Activated naive CD8-positive, alpha-beta T cell (primary cell): ENCODE measurements at regions not wholly inside any gene's neighbourhood (a gene's known extent, or its start where the extent isn't known, plus 50 kb on each side); places are given as distances from the start of the nearest gene placed in this dataset.
"Not testable (repeated sequence)": the region's sequence is repeated elsewhere in the genome, so short reads cannot be mapped to it uniquely, and the experiment has no call there.

Experiments used
- H3K27ac Mint-ChIP-seq: one replicate; pipeline ENCODE4 v1.8.0; 2021; ENCODE audit warnings: mixed read lengths
- H3K27me3 Mint-ChIP-seq: one replicate; pipeline ENCODE4 v1.8.0; 2021; ENCODE audit warnings: mixed read lengths
- H3K36me3 Mint-ChIP-seq: one replicate; pipeline ENCODE4 v1.8.0; 2021; ENCODE audit warnings: mixed read lengths
- H3K4me1 Mint-ChIP-seq: one replicate; pipeline ENCODE4 v1.8.0; 2021; ENCODE audit warnings: low read depth, mixed read lengths
- H3K4me3 Mint-ChIP-seq: one replicate; pipeline ENCODE4 v1.8.0; 2021; ENCODE audit warnings: mild to moderate bottlenecking, mixed read lengths
- H3K9me3 Mint-ChIP-seq: one replicate; pipeline ENCODE4 v1.8.0; 2021; ENCODE audit warnings: low read depth, mixed read lengths

GRCh38 chr16:58821886-58822285 is 87.8 kb upstream of the GOT2 start:
- no peaks in the 10 kb centered on the region for H3K9me3 Mint-ChIP-seq
- H3K36me3 Mint-ChIP-seq = no peaks in the 10 kb centered on the region
- H3K4me1 Mint-ChIP-seq = no peaks in the 10 kb centered on the region
- no peak overlapping the region for H3K27ac Mint-ChIP-seq
- no peak overlapping the region for H3K4me3 Mint-ChIP-seq
- peaks cover 7% of the 10 kb centered on the region for H3K27me3 Mint-ChIP-seq

GRCh38 chr16:58820411-58820810 is 86.3 kb upstream of the GOT2 start:
- Mint-ChIP-seq H3K27me3 (peaks cover 5% of the 10 kb centered on the region), H3K4me3 (no peak overlapping the region), H3K4me1 (no peaks in the 10 kb centered on the region), H3K27ac (no peak overlapping the region), H3K36me3 (no peaks in the 10 kb centered on the region), H3K9me3 (no peaks in the 10 kb centered on the region)

GRCh38 chr16:58815181-58815888 is 81.2 kb upstream of the GOT2 start:
- Mint-ChIP-seq H3K9me3 (no peaks in the 10 kb centered on the region), H3K36me3 (no peaks in the 10 kb centered on the region), H3K27me3 (no peaks in the 10 kb centered on the region), H3K4me3 (no peak overlapping the region), H3K4me1 (no peaks in the 10 kb centered on the region), H3K27ac (no peak overlapping the region)

- no peaks in the 10 kb centered on the region for H3K9me3 Mint-ChIP-seq
- peaks cover 2% of the 10 kb centered on the region for H3K27me3 Mint-ChIP-seq
- H3K27ac Mint-ChIP-seq = no peak overlapping the region
- H3K4me1 Mint-ChIP-seq = no peaks in the 10 kb centered on the region
- H3K4me3 Mint-ChIP-seq = peak overlapping the region; percentile 63
- no peaks in the 10 kb centered on the region for H3K36me3 Mint-ChIP-seq
These were observed 80.3 kb upstream of the GOT2 start for GRCh38 chr16:58814348-58814801.

GRCh38 chr16:58809213-58809612 is 75.1 kb upstream of the GOT2 start:
- H3K4me1 Mint-ChIP-seq = no peaks in the 10 kb centered on the region
- no peak overlapping the region for H3K4me3 Mint-ChIP-seq
- H3K27ac Mint-ChIP-seq = no peak overlapping the region
- H3K36me3 Mint-ChIP-seq = no peaks in the 10 kb centered on the region
- H3K27me3 Mint-ChIP-seq = peaks cover 10% of the 10 kb centered on the region
- H3K9me3 Mint-ChIP-seq = peaks cover 3% of the 10 kb centered on the region

- Mint-ChIP-seq H3K4me3 (no peak overlapping the region), H3K27ac (no peak overlapping the region), H3K36me3 (peaks cover 2% of the 10 kb centered on the region), H3K9me3 (peaks cover 10% of the 10 kb centered on the region), H3K4me1 (no peaks in the 10 kb centered on the region), H3K27me3 (peaks cover 13% of the 10 kb centered on the region)
These were observed 73.2 kb upstream of the GOT2 start for GRCh38 chr16:58807276-58807675.

- peaks cover 25% of the 10 kb centered on the region for H3K9me3 Mint-ChIP-seq
These were observed 67.7 kb upstream of the GOT2 start for GRCh38 chr16:58801838-58802237.

GRCh38 chr16:58797137-58797801 is 63.2 kb upstream of the GOT2 start:
- no peak overlapping the region for H3K27ac Mint-ChIP-seq
- no peaks in the 10 kb centered on the region for H3K4me1 Mint-ChIP-seq
- no peaks in the 10 kb centered on the region for H3K36me3 Mint-ChIP-seq
- H3K4me3 Mint-ChIP-seq = no peak overlapping the region
- peaks cover 15% of the 10 kb centered on the region for H3K9me3 Mint-ChIP-seq
- H3K27me3 Mint-ChIP-seq = peaks cover 11% of the 10 kb centered on the region

More at GRCh38 chr16:58801838-58802237, 67.7 kb upstream of the GOT2 start:
- Mint-ChIP-seq H3K36me3 (peaks cover 2% of the 10 kb centered on the region), H3K27ac (no peak overlapping the region), H3K27me3 (peaks cover 15% of the 10 kb centered on the region), H3K4me3 (no peak overlapping the region), H3K4me1 (no peaks in the 10 kb centered on the region)

- Mint-ChIP-seq H3K27ac (no peak overlapping the region), H3K4me1 (no peaks in the 10 kb centered on the region), H3K4me3 (no peak overlapping the region), H3K27me3 (peaks cover 9% of the 10 kb centered on the region), H3K9me3 (no peaks in the 10 kb centered on the region), H3K36me3 (no peaks in the 10 kb centered on the region)
These were observed 59.2 kb upstream of the GOT2 start for GRCh38 chr16:58793366-58793765.

GRCh38 chr16:58792188-58792587 is 58.1 kb upstream of the GOT2 start:
- H3K4me1 Mint-ChIP-seq = no peaks in the 10 kb centered on the region
- H3K27ac Mint-ChIP-seq = no peak overlapping the region

GRCh38 chr16:58790816-58791557 is 56.9 kb upstream of the GOT2 start:
- H3K27me3 Mint-ChIP-seq, H3K4me3 Mint-ChIP-seq, H3K36me3 Mint-ChIP-seq, H3K4me1 Mint-ChIP-seq, H3K9me3 Mint-ChIP-seq, H3K27ac Mint-ChIP-seq: not testable (repeated sequence)

More at GRCh38 chr16:58792188-58792587, 58.1 kb upstream of the GOT2 start:
- Mint-ChIP-seq H3K27me3 (peaks cover 6% of the 10 kb centered on the region), H3K4me3 (no peak overlapping the region), H3K9me3 (no peaks in the 10 kb centered on the region), H3K36me3 (no peaks in the 10 kb centered on the region)

- Mint-ChIP-seq H3K9me3 (no peaks in the 10 kb centered on the region), H3K4me3 (no peak overlapping the region), H3K27me3 (peaks cover 7% of the 10 kb centered on the region), H3K36me3 (no peaks in the 10 kb centered on the region), H3K4me1 (no peaks in the 10 kb centered on the region), H3K27ac (no peak overlapping the region)
These were observed 55.2 kb upstream of the GOT2 start for GRCh38 chr16:58789351-58789750.
